ENCODE measurements at regions not wholly inside any gene's neighbourhood (a gene's known extent, or its start where the extent isn't known, plus 50 kb on each side); places are given as distances from the start of the nearest gene placed in this dataset.

DNA sequence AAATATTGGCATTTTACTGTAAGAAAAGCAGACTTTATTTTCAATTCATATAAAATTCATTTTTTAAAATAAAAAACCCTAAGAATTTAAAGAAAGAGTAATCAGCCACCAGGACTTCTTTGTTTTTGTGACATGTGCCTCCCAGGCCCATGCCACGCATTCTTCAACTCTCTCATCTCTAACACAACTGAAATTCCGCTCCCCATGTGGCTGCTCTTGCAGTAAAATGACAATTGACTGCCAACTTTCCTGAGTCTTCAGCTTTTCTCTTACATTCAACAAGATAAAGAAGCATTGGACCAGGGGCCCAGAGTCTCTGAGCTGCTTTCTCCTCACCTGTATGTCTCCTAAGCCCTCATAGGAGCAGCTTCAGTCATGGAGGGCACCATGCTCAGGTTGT lies 372.1 kb downstream of the UQCRFS1 start:
- H3K4me3 ChIP-seq (ENCODE audit: low read depth, low read length), result no peak overlapping the region
- no peak for DNase-seq (ENCODE audit: low read depth)
- TF ChIP-seq, protein P1, sequence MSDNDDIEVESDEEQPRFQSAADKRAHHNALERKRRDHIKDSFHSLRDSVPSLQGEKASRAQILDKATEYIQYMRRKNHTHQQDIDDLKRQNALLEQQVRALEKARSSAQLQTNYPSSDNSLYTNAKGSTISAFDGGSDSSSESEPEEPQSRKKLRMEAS (IDR thresholded peaks at IDR 0.05; ENCODE audit: low read depth, low read length), result no peak
- TF ChIP-seq, protein P2, sequence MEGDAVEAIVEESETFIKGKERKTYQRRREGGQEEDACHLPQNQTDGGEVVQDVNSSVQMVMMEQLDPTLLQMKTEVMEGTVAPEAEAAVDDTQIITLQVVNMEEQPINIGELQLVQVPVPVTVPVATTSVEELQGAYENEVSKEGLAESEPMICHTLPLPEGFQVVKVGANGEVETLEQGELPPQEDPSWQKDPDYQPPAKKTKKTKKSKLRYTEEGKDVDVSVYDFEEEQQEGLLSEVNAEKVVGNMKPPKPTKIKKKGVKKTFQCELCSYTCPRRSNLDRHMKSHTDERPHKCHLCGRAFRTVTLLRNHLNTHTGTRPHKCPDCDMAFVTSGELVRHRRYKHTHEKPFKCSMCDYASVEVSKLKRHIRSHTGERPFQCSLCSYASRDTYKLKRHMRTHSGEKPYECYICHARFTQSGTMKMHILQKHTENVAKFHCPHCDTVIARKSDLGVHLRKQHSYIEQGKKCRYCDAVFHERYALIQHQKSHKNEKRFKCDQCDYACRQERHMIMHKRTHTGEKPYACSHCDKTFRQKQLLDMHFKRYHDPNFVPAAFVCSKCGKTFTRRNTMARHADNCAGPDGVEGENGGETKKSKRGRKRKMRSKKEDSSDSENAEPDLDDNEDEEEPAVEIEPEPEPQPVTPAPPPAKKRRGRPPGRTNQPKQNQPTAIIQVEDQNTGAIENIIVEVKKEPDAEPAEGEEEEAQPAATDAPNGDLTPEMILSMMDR (IDR thresholded peaks at IDR 0.05; ENCODE audit: low read depth, low read length), result no peak
- TF ChIP-seq MYC (IDR thresholded peaks at IDR 0.05; ENCODE audit: low read depth, low read length), result no peak
- no peak for TF ChIP-seq POLR2A (IDR thresholded peaks at IDR 0.05; ENCODE audit: extremely low read depth, insufficient read length)

DNA sequence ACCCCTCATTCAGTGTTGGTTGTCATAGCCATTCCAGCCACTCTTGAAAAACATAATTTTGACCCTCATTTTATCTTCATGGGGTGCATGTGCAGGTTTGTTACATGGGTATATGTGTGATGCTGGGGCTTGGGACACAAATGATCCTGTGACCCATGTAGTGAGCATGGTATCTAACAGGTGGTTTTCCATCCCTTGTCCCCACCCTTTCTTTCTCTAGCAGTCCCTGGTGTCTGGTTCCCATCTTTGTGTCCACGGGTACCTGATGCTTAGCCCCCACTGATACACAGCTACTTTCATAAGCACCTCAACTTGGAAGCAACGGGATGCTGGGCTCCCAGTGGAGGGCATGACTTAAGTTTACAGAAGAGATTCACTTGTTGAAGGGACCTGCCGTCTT lies 373.5 kb downstream of the UQCRFS1 start:
- no peak overlapping the region for H3K4me3 ChIP-seq (ENCODE audit: low read depth, low read length)
- TF ChIP-seq, protein P2 (IDR thresholded peaks at IDR 0.05; ENCODE audit: low read depth, low read length), result no peak
- TF ChIP-seq MYC (IDR thresholded peaks at IDR 0.05; ENCODE audit: low read depth, low read length), result no peak
- TF ChIP-seq, protein P1 (IDR thresholded peaks at IDR 0.05; ENCODE audit: low read depth, low read length), result no peak
- no peak for TF ChIP-seq POLR2A (IDR thresholded peaks at IDR 0.05; ENCODE audit: extremely low read depth, insufficient read length)
- no peak for DNase-seq (ENCODE audit: low read depth)

DNA sequence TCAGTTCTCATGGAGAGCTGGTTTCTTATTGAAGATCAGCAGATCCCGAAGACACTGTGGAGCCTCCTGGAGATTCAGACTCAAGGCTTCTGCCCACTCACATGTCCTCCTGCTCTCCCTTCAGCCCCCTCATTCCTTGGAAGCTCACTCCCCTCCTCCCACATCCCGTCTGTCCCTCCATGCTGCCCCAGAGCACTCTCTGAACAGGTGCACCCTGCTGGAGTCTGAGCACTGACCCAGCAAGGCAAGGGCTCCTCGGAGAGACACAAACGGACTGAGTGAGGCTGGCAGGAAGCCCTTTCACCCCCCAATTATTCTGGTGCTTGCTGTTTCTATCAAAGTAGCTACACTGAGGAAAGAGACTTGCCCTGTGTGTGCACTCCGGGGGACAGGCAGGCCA lies 374.0 kb downstream of the UQCRFS1 start:
- no peak overlapping the region for H3K4me3 ChIP-seq (ENCODE audit: low read depth, low read length)
- no peak for DNase-seq (ENCODE audit: low read depth)
- TF ChIP-seq, protein P1 (IDR thresholded peaks at IDR 0.05; ENCODE audit: low read depth, low read length), result no peak
- TF ChIP-seq POLR2A (IDR thresholded peaks at IDR 0.05; ENCODE audit: extremely low read depth, insufficient read length), result no peak
- no peak for TF ChIP-seq MYC (IDR thresholded peaks at IDR 0.05; ENCODE audit: low read depth, low read length)
- TF ChIP-seq, protein P2 (IDR thresholded peaks at IDR 0.05; ENCODE audit: low read depth, low read length), result no peak

DNA sequence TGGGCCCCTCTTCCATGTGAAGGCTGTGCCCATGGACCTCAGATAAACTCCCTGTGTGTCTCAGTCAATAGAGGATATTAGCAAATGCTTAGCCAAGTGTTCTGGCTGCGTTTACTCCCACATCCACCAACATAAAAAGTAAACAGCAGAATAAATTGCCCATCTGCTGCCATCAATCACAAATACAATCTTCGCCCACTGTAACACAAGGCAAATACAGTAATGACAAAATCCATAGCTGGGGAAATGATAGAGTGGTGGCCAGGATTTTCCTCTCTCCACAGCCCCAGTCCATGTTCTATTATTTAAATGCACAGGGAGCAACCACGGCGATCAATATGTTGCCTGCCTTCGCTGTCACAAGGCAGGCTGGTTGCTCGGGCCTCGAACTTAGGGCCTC lies 376.5 kb downstream of the UQCRFS1 start:
- H3K4me3 ChIP-seq (ENCODE audit: low read depth, low read length), result no peak overlapping the region
- TF ChIP-seq MYC (IDR thresholded peaks at IDR 0.05; ENCODE audit: low read depth, low read length), result no peak
- TF ChIP-seq, protein P2 (IDR thresholded peaks at IDR 0.05; ENCODE audit: low read depth, low read length), result no peak
- TF ChIP-seq, protein P1 (IDR thresholded peaks at IDR 0.05; ENCODE audit: low read depth, low read length), result no peak
- no peak for TF ChIP-seq POLR2A (IDR thresholded peaks at IDR 0.05; ENCODE audit: extremely low read depth, insufficient read length)
- DNase-seq (ENCODE audit: low read depth), result no peak

DNA sequence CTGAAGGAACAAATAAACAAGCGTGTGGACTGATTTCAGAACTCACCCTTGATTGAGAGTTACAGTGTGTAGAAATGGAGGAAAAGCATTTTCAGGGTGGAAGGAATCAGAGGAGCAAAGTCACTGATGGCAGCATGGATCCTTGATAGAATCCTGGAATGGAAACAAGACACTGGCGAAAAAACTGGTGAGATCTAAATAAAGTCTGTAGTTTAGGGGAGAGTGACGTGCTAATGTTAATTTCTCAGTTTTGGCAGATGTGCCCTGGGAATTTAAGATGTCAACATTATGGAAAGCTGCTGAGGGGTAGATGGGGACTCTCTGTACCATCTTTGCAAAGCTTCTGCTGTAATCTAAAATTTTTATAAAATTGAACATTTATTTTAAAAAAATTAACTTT lies 378.0 kb downstream of the UQCRFS1 start:
- no peak overlapping the region for H3K4me3 ChIP-seq (ENCODE audit: low read depth, low read length)
- DNase-seq (ENCODE audit: low read depth), result no peak
- TF ChIP-seq, protein P2 (IDR thresholded peaks at IDR 0.05; ENCODE audit: low read depth, low read length), result no peak
- no peak for TF ChIP-seq POLR2A (IDR thresholded peaks at IDR 0.05; ENCODE audit: extremely low read depth, insufficient read length)
- no peak for TF ChIP-seq MYC (IDR thresholded peaks at IDR 0.05; ENCODE audit: low read depth, low read length)
- TF ChIP-seq, protein P1 (IDR thresholded peaks at IDR 0.05; ENCODE audit: low read depth, low read length), result no peak

DNA sequence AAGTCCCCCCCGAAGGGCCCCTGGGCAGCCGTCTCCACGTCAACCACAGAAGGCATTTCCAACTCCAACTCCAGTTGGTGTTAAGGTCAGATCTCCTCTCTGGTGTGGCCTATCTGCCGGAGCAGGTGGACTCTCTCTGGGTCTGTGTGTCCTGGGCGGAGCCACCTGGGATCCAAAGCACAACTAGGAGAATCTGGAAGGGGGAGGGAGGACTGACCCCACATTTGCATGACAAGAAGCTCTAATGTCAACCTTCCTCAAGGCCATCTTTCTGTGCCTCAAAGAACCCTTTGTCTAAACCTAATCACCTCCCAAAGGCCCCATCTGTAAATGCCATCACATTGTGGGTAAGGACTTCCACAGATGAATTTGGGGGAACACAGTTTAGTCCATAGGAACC lies 381.5 kb downstream of the UQCRFS1 start:
- H3K4me3 ChIP-seq (ENCODE audit: low read depth, low read length), result no peak overlapping the region
- TF ChIP-seq, protein P1 (IDR thresholded peaks at IDR 0.05; ENCODE audit: low read depth, low read length), result no peak
- TF ChIP-seq, protein P2 (IDR thresholded peaks at IDR 0.05; ENCODE audit: low read depth, low read length), result no peak
- TF ChIP-seq POLR2A (IDR thresholded peaks at IDR 0.05; ENCODE audit: extremely low read depth, insufficient read length), result no peak
- no peak for TF ChIP-seq MYC (IDR thresholded peaks at IDR 0.05; ENCODE audit: low read depth, low read length)
- no peak for DNase-seq (ENCODE audit: low read depth)
